Activated naive CD4-positive, alpha-beta T cell treated with anti-CD3 and anti-CD28 coated beads, Interleukin-2, amount 50 U/mL, for 72 hours (primary cell): ENCODE measurements at regions not wholly inside any gene's neighbourhood (a gene's known extent, or its start where the extent isn't known, plus 50 kb on each side); places are given as distances from the start of the nearest gene placed in this dataset.
"Not testable (repeated sequence)": the region's sequence is repeated elsewhere in the genome, so short reads cannot be mapped to it uniquely, and the experiment has no call there.

Experiments used
- ATAC-seq, 2 donors: fragments of 150-1000 bp; cut with Tn5 transposase; 2 replicates each; pipeline ENCODE4 v1.10.0; 2021; ENCODE audit warnings: mild to moderate bottlenecking in 2 of 2, moderate library complexity in 2 of 2
- DNase-seq, 2 donors: peaks; one replicate each; pipeline ENCODE4 v3.0.0; 2021 to 2022; ENCODE audit warnings: low spot score in 2 of 2
- H3K27ac Mint-ChIP-seq, 2 donors: one replicate each; pipeline ENCODE4 v1.8.0; 2022; ENCODE audit warnings: mild to moderate bottlenecking in 2 of 2, mixed read lengths in 2 of 2
- H3K36me3 Mint-ChIP-seq, 2 donors: one replicate each; pipeline ENCODE4 v1.8.0; 2022; ENCODE audit warnings: mixed read lengths in 2 of 2
- H3K9me3 Mint-ChIP-seq, 2 donors: one replicate each; pipeline ENCODE4 v1.8.0; 2022; ENCODE audit warnings: mixed read lengths in 2 of 2

GRCh38 chr7:109354000-109354399, 784.3 kb downstream of the DNAJB9 start:
- ATAC-seq (no peak), DNase-seq (no peak)
- Mint-ChIP-seq H3K9me3 (peaks cover 0 to 3% of the 10 kb centered on the region in 2 donors), H3K36me3 (no peaks in the 10 kb centered on the region), H3K27ac (no peak overlapping the region)

GRCh38 chr7:109354552-109354951, 784.9 kb downstream of the DNAJB9 start:
- Mint-ChIP-seq H3K27ac (no peak overlapping the region), H3K9me3 (peaks cover 0 to 3% of the 10 kb centered on the region in 2 donors), H3K36me3 (no peaks in the 10 kb centered on the region)
- DNase-seq = no peak
- no peak for ATAC-seq

- peaks cover 0 to 6% of the 10 kb centered on the region in 2 donors for H3K9me3 Mint-ChIP-seq
- DNase-seq = no peak
- no peak overlapping the region for H3K27ac Mint-ChIP-seq
- no peak for ATAC-seq
- H3K36me3 Mint-ChIP-seq = no peaks in the 10 kb centered on the region
Observed at GRCh38 chr7:109375823-109376222, 806.1 kb downstream of the DNAJB9 start.

- Mint-ChIP-seq H3K9me3 (peaks cover 0 to 6% of the 10 kb centered on the region in 2 donors), H3K36me3 (no peaks in the 10 kb centered on the region), H3K27ac (no peak overlapping the region)
- no peak for DNase-seq
- no peak for ATAC-seq
Observed at GRCh38 chr7:109376576-109376975, 806.9 kb downstream of the DNAJB9 start.

GRCh38 chr7:109377076-109377884, 807.6 kb downstream of the DNAJB9 start:
- no peak for ATAC-seq
- DNase-seq = no peak
- peaks cover under 1 to 6% of the 10 kb centered on the region in 2 donors for H3K9me3 Mint-ChIP-seq
- no peak overlapping the region for H3K27ac Mint-ChIP-seq
- H3K36me3 Mint-ChIP-seq = no peaks in the 10 kb centered on the region

GRCh38 chr7:109386959-109387358, 817.3 kb downstream of the DNAJB9 start:
- Mint-ChIP-seq H3K36me3 (no peaks in the 10 kb centered on the region), H3K9me3 (peaks cover 0 to 9% of the 10 kb centered on the region in 2 donors), H3K27ac (no peak overlapping the region)
- DNase-seq (no peak), ATAC-seq (no peak)

- ATAC-seq (no peak), DNase-seq (no peak)
- H3K27ac Mint-ChIP-seq = no peak overlapping the region
- no peaks in the 10 kb centered on the region for H3K36me3 Mint-ChIP-seq
- H3K9me3 Mint-ChIP-seq = peaks cover 0 to 6% of the 10 kb centered on the region in 2 donors
Observed at GRCh38 chr7:109387530-109387929, 817.9 kb downstream of the DNAJB9 start.

GRCh38 chr7:109391240-109391639, 821.6 kb downstream of the DNAJB9 start:
- no peak for DNase-seq
- no peaks in the 10 kb centered on the region for H3K36me3 Mint-ChIP-seq
- no peak for ATAC-seq
- no peaks in the 10 kb centered on the region for H3K9me3 Mint-ChIP-seq
- no peak overlapping the region for H3K27ac Mint-ChIP-seq

- no peak for DNase-seq
- ATAC-seq = no peak
- Mint-ChIP-seq H3K36me3 (no peaks in the 10 kb centered on the region), H3K9me3 (peaks cover 0 to 9% of the 10 kb centered on the region in 2 donors), H3K27ac (no peak overlapping the region)
Observed at GRCh38 chr7:109402107-109402506, 832.4 kb downstream of the DNAJB9 start.

GRCh38 chr7:109407756-109408155, 838.1 kb downstream of the DNAJB9 start:
- no peak for ATAC-seq
- peaks cover 10 to 17% of the 10 kb centered on the region in 2 donors for H3K9me3 Mint-ChIP-seq
- DNase-seq = no peak
- no peak overlapping the region for H3K27ac Mint-ChIP-seq
- H3K36me3 Mint-ChIP-seq = no peaks in the 10 kb centered on the region

- H3K27ac Mint-ChIP-seq = no peak overlapping the region
- ATAC-seq = no peak
Observed at GRCh38 chr7:109437957-109438356, 868.3 kb downstream of the DNAJB9 start.

GRCh38 chr7:109449760-109450159, 880.1 kb downstream of the DNAJB9 start:
- no peak overlapping the region for H3K27ac Mint-ChIP-seq
- peaks cover 7 to 9% of the 10 kb centered on the region in 2 donors for H3K9me3 Mint-ChIP-seq
- no peaks in the 10 kb centered on the region for H3K36me3 Mint-ChIP-seq
- DNase-seq = no peak
- no peak for ATAC-seq

More at GRCh38 chr7:109437957-109438356, 868.3 kb downstream of the DNAJB9 start:
- DNase-seq = no peak
- Mint-ChIP-seq H3K36me3 (no peaks in the 10 kb centered on the region), H3K9me3 (peaks cover 4 to 6% of the 10 kb centered on the region in 2 donors)

GRCh38 chr7:109456116-109456515, 886.4 kb downstream of the DNAJB9 start:
- peaks cover 11% of the 10 kb centered on the region in 2 donors for H3K9me3 Mint-ChIP-seq
- no peaks in the 10 kb centered on the region for H3K36me3 Mint-ChIP-seq
- no peak for ATAC-seq
- H3K27ac Mint-ChIP-seq = no peak overlapping the region
- no peak for DNase-seq

- no peaks in the 10 kb centered on the region for H3K36me3 Mint-ChIP-seq
Observed at GRCh38 chr7:109460296-109460695, 890.6 kb downstream of the DNAJB9 start.

GRCh38 chr7:109462171-109462570, 892.5 kb downstream of the DNAJB9 start:
- ATAC-seq (no peak), DNase-seq (no peak)
- H3K27ac Mint-ChIP-seq = no peak overlapping the region
- no peaks in the 10 kb centered on the region for H3K36me3 Mint-ChIP-seq
- peaks cover 0 to 4% of the 10 kb centered on the region in 2 donors for H3K9me3 Mint-ChIP-seq

More at GRCh38 chr7:109460296-109460695, 890.6 kb downstream of the DNAJB9 start:
- Mint-ChIP-seq H3K9me3 (peaks cover 0 to 4% of the 10 kb centered on the region in 2 donors), H3K27ac (no peak overlapping the region)
- DNase-seq (no peak), ATAC-seq (no peak)

- DNase-seq, H3K9me3 Mint-ChIP-seq, H3K27ac Mint-ChIP-seq, ATAC-seq, H3K36me3 Mint-ChIP-seq: not testable (repeated sequence)
Observed at GRCh38 chr7:109467729-109468128, 898.1 kb downstream of the DNAJB9 start.

- DNase-seq = no peak
- Mint-ChIP-seq H3K27ac (no peak overlapping the region), H3K9me3 (no peaks in the 10 kb centered on the region), H3K36me3 (no peaks in the 10 kb centered on the region)
- no peak for ATAC-seq
Observed at GRCh38 chr7:109473172-109473571, 903.5 kb downstream of the DNAJB9 start.

- Mint-ChIP-seq H3K27ac (no peak overlapping the region), H3K36me3 (no peaks in the 10 kb centered on the region), H3K9me3 (no peaks in the 10 kb centered on the region)
- ATAC-seq (no peak), DNase-seq (no peak)
Observed at GRCh38 chr7:109476409-109476808, 906.7 kb downstream of the DNAJB9 start.
